CD14-positive monocyte (primary cell): ENCODE measurements at regions not wholly inside any gene's neighbourhood (a gene's known extent, or its start where the extent isn't known, plus 50 kb on each side); places are given as distances from the start of the nearest gene placed in this dataset.

Experiments
- DNase-seq, 3 donors: peaks; one replicate each; pipeline ENCODE4 v3.0.0-alpha.2; 2011 to 2022
- H2AFZ ChIP-seq: 2 replicates; pipeline ENCODE4 v1.6.0; 2012; ENCODE audit warnings: mild to moderate bottlenecking, low read depth, low read length, inconsistent platforms; ENCODE audit not compliant: insufficient read depth, poor library complexity, severe bottlenecking
- H3K27ac ChIP-seq, 2 donors: 1 replicate in 1 of 2; 2 replicates in 1 of 2; pipeline ENCODE4 v1.5.1; 2012 to 2013; ENCODE audit warnings: low read length in 2 of 2, control low read depth in 1 of 2, inconsistent platforms in 1 of 2, low read depth in 1 of 2, mild to moderate bottlenecking in 1 of 2
- H3K27me3 ChIP-seq, 2 donors: one replicate each; pipeline versions ENCODE4 v1.6.0 to v1.6.1; 2011 to 2013; ENCODE audit warnings: low read length in 2 of 2; ENCODE audit not compliant: control insufficient read depth in 2 of 2, insufficient read depth in 2 of 2
- H3K36me3 ChIP-seq, 2 donors: replicated peaks in 1 of 2; 1 replicate in 1 of 2; 2 replicates in 1 of 2; pipeline versions ENCODE4 v1.5.1 to v1.6.1; 2012 to 2013; ENCODE audit warnings: low read length in 2 of 2, control low read depth in 1 of 2, inconsistent platforms in 1 of 2, mild to moderate bottlenecking in 1 of 2; ENCODE audit not compliant: insufficient read depth in 2 of 2, control insufficient read depth in 1 of 2
- H3K4me1 ChIP-seq, 2 donors: 1 replicate in 1 of 2; 2 replicates in 1 of 2; pipeline versions ENCODE4 v1.5.1 to v1.6.1; 2012 to 2013; ENCODE audit warnings: low read length in 2 of 2, control low read depth in 1 of 2, inconsistent platforms in 1 of 2, mild to moderate bottlenecking in 1 of 2, moderate library complexity in 1 of 2; ENCODE audit not compliant: insufficient read depth in 2 of 2, control insufficient read depth in 1 of 2
- H3K4me2 ChIP-seq: replicated peaks from 2 replicates; pipeline ENCODE3; 2012; ENCODE audit warnings: low read length, moderate library complexity, mild to moderate bottlenecking; ENCODE audit not compliant: poor library complexity, severe bottlenecking; ENCODE audit errors: extremely low read depth
- H3K4me3 ChIP-seq, 3 experiments: fragments of 200-600 bp in 1 of 3; sonication (generic) in 1 of 3; replicated peaks in 1 of 3; 1 replicate in 2 of 3; 2 replicates in 1 of 3; pipeline ENCODE4 v1.5.1; 2011 to 2013; ENCODE audit warnings: low read length in 3 of 3, mild to moderate bottlenecking in 3 of 3, control low read depth in 2 of 3, low read depth in 2 of 3, inconsistent platforms in 1 of 3, moderate library complexity in 1 of 3
- H3K79me2 ChIP-seq: 2 replicates; pipeline ENCODE4 v1.6.0; 2012; ENCODE audit warnings: mild to moderate bottlenecking, control low read depth, inconsistent platforms, low read length, moderate library complexity; ENCODE audit not compliant: insufficient read depth
- H3K9ac ChIP-seq: 2 replicates; pipeline ENCODE4 v1.6.0; 2017; ENCODE audit warnings: low read length, mild to moderate bottlenecking; ENCODE audit not compliant: insufficient read depth, poor library complexity, severe bottlenecking
- H3K9me3 ChIP-seq, 2 donors: replicated peaks in 1 of 2; 1 replicate in 1 of 2; 2 replicates in 1 of 2; pipeline versions ENCODE4 v1.5.1 to v1.6.1; 2012 to 2013; ENCODE audit warnings: low read length in 2 of 2, control low read depth in 1 of 2; ENCODE audit not compliant: control insufficient read depth in 1 of 2, insufficient read depth in 1 of 2
- H4K20me1 ChIP-seq: 2 replicates; pipeline ENCODE4 v1.6.0; 2012; ENCODE audit warnings: mild to moderate bottlenecking, low read length, control low read depth, moderate library complexity; ENCODE audit not compliant: insufficient read depth
- H3K27ac Mint-ChIP-seq, 7 donors: one replicate each; pipeline ENCODE4 v1.8.0; 2020; ENCODE audit warnings: mild to moderate bottlenecking in 7 of 7, mixed read lengths in 7 of 7, moderate library complexity in 6 of 7, inconsistent platforms in 2 of 7
- H3K27me3 Mint-ChIP-seq, 3 donors: one replicate each; pipeline ENCODE4 v1.8.0; 2021 to 2022; ENCODE audit warnings: low read depth in 3 of 3, mild to moderate bottlenecking in 3 of 3, mixed read lengths in 3 of 3, moderate library complexity in 3 of 3, inconsistent platforms in 1 of 3
- H3K36me3 Mint-ChIP-seq, 2 donors: one replicate each; pipeline ENCODE4 v1.8.0; 2020; ENCODE audit warnings: mixed read lengths in 2 of 2, inconsistent platforms in 1 of 2, mild to moderate bottlenecking in 1 of 2
- H3K4me1 Mint-ChIP-seq: one replicate; pipeline ENCODE4 v1.8.0; 2020; ENCODE audit warnings: mild to moderate bottlenecking, mixed read lengths
- H3K4me3 Mint-ChIP-seq, 2 donors: one replicate each; pipeline ENCODE4 v1.8.0; 2020; ENCODE audit warnings: mild to moderate bottlenecking in 2 of 2, mixed read lengths in 2 of 2, moderate library complexity in 1 of 2
- H3K9me3 Mint-ChIP-seq, 7 donors: one replicate each; pipeline ENCODE4 v1.8.0; 2020 to 2022; ENCODE audit warnings: mixed read lengths in 7 of 7, mild to moderate bottlenecking in 6 of 7, moderate library complexity in 6 of 7, inconsistent platforms in 2 of 7
- WGBS: methylation state at CpG from one replicate; pipeline ENCODE4 v1.1.5; 2013; ENCODE audit warnings: missing lambda C conversion rate; ENCODE audit not compliant: insufficient coverage; 5-methylcytosine and 5-hydroxymethylcytosine counted together
- intact Hi-C, 2 donors: fragments of 100-400 bp; cut with micrococcal nuclease; formaldehyde crosslinking; loops; one replicate each; pipeline versions ENCODE4 v1.15.0 to v1.15.1; 2023
- TF ChIP-seq, protein P1 (sequence below): fragments of 200-600 bp; IDR thresholded peaks from one replicate; pipeline ENCODE4 v1.8.0; 2022; ENCODE audit warnings: antibody characterized with exemption, mild to moderate bottlenecking

DNA sequence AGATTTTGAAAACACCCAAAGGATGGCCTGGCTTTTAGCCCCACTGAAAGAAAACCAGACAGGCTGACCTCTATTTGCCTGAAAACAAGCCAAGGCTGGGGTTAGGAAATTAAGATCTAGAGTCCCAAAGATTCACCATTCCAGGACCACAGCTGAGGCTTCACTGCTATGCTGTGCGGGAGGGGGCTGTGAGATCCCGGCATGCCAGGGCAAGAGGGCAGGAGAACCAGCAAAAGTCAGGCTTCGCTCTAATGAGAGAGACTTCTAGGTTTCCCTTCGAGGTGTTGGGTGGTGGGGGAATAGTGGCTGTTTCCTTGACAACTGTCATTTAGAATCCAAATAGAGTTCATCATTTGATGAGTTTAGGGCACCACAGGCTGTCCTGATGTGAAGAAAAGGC is 152.9 kb upstream of the NFIB start:
- 79% methylated on average over 2 of the region's 4 CpGs for WGBS
- no peaks in the 10 kb centered on the region for H3K4me1 Mint-ChIP-seq

DNA sequence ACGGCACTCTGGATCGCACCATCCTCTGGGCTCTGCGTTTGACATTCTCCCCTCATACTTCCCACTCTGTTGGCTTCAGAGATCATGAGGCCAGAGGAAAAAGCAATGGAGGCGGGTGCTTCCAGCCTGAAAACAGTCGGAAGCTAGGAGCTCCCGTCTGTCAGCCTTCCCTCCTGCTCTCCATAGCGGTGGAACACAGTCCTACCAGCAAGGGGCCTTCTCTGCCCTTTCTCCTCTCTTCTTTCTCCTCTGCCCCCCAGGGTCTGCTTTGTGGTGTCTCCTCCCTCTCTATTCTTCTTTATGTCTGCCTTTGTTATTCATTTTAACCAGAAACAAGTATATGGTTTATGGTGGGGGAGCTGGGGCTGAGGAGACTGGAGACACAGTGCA is 152.5 kb upstream of the NFIB start:
- no peak overlapping the region for H3K4me3 Mint-ChIP-seq
- TF ChIP-seq, protein P1, sequence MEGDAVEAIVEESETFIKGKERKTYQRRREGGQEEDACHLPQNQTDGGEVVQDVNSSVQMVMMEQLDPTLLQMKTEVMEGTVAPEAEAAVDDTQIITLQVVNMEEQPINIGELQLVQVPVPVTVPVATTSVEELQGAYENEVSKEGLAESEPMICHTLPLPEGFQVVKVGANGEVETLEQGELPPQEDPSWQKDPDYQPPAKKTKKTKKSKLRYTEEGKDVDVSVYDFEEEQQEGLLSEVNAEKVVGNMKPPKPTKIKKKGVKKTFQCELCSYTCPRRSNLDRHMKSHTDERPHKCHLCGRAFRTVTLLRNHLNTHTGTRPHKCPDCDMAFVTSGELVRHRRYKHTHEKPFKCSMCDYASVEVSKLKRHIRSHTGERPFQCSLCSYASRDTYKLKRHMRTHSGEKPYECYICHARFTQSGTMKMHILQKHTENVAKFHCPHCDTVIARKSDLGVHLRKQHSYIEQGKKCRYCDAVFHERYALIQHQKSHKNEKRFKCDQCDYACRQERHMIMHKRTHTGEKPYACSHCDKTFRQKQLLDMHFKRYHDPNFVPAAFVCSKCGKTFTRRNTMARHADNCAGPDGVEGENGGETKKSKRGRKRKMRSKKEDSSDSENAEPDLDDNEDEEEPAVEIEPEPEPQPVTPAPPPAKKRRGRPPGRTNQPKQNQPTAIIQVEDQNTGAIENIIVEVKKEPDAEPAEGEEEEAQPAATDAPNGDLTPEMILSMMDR: no peak
- WGBS: 83% methylated on average over 4 of the region's 7 CpGs
- Histone ChIP-seq H3K27me3 (no peaks in the 10 kb centered on the region), H3K36me3 (no peaks in the 10 kb centered on the region), H3K9me3 (no peaks in the 10 kb centered on the region), H3K4me1 (no peaks in the 10 kb centered on the region), H3K9ac (no peak overlapping the region), H3K27ac (no peak overlapping the region), H3K4me2 (no peak overlapping the region), H3K4me3 (no peak overlapping the region), H4K20me1 (no peaks in the 10 kb centered on the region), H2AFZ (no peak overlapping the region), H3K79me2 (no peaks in the 10 kb centered on the region)
- no peaks in the 10 kb centered on the region for H3K36me3 Mint-ChIP-seq
- intact Hi-C loops: no loop called here
- no peaks in the 10 kb centered on the region for H3K4me1 Mint-ChIP-seq
- no peak overlapping the region for H3K27ac Mint-ChIP-seq
- peaks cover 0 to 2% (median 2%) of the 10 kb centered on the region in 3 donors for H3K27me3 Mint-ChIP-seq
- peaks cover 0 to 2% (median 0%) of the 10 kb centered on the region in 7 donors for H3K9me3 Mint-ChIP-seq
- DNase-seq: no peak

More for the DNA sequence above, 152.9 kb upstream of the NFIB start:
- H3K9me3 ChIP-seq: no peaks in the 10 kb centered on the region
- H3K4me2 ChIP-seq: no peak overlapping the region
- no peaks in the 10 kb centered on the region for H3K27me3 ChIP-seq
- no peak overlapping the region for H3K27ac ChIP-seq
- TF ChIP-seq, protein P1: no peak
- Mint-ChIP-seq H3K27me3 (peaks cover 0 to 2% (median 2%) of the 10 kb centered on the region in 3 donors), H3K27ac (no peak overlapping the region), H3K36me3 (no peaks in the 10 kb centered on the region), H3K9me3 (peaks cover 0 to 2% (median 0%) of the 10 kb centered on the region in 7 donors), H3K4me3 (no peak overlapping the region)
- no peak for DNase-seq
- no peaks in the 10 kb centered on the region for H4K20me1 ChIP-seq
- H3K4me1 ChIP-seq: no peaks in the 10 kb centered on the region
- no peaks in the 10 kb centered on the region for H3K79me2 ChIP-seq
- H3K36me3 ChIP-seq: no peaks in the 10 kb centered on the region
- H3K9ac ChIP-seq: no peak overlapping the region
- intact Hi-C loops: no loop called here
- H2AFZ ChIP-seq: no peak overlapping the region
- no peak overlapping the region for H3K4me3 ChIP-seq
